ENCODE measurements at regions not wholly inside any gene's neighbourhood (a gene's known extent, or its start where the extent isn't known, plus 50 kb on each side); places are given as distances from the start of the nearest gene placed in this dataset.

DNA sequence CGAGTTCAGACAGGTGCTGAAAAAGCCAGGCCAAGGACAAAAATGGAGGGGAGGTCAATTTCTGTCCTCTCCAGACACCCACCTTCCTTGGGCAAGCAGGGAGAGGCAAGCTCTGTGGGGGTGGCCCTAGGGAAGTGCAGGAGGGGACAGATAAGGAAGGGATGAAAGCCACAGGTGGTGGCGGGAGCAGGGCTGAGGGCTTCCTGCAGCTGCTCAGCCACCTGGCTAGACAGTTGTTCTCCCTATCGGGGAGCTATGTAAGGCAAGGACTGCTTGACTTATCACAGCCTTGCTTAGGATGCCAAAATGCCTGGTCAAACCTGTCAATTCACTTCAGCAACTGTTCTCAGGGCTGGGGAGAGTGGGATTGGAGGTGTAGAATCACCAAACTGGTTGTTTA lies 266.1 kb downstream of the ZSWIM6 start:
- FAIRE-seq (no peak), DNase-seq (ENCODE audit: low read depth in 1 of 2, low spot score in 1 of 2) (no peak), ATAC-seq (no peak)
- ChIA-PET CTCF (interaction anchor here (1.0 to 1.8 kb wide), 4 partner anchors 10 to 129 kb away, joined by 3 to 4 read pairs (median 3); no protein-coding TSS in a partner anchor), POLR2A (no interaction called here)
- Histone ChIP-seq H3K9me3 (no peaks in the 10 kb centered on the region), H3K4me2 (no peak overlapping the region), H3K27ac (peak overlapping the region; percentile 81 to 85), H3K4me3 (no peak overlapping the region), H3K4me1 (peaks cover 52% of the 10 kb centered on the region)
- TF ChIP-seq RFX5 (IDR thresholded peaks at IDR 0.05) = no peak
- no peak for TF ChIP-seq CHD2 (IDR thresholded peaks at IDR 0.05; ENCODE audit: low read length, partially characterized antibody)
- TF ChIP-seq JUN (IDR thresholded peaks at IDR 0.05) = no peak
- no peak for TF ChIP-seq EHMT2 (IDR thresholded peaks at IDR 0.05; ENCODE audit: low read depth)
- TF ChIP-seq ZSCAN20 (CRISPR knock-in tag; IDR thresholded peaks at IDR 0.05) = no peak
- no peak for TF ChIP-seq RCOR1 (IDR thresholded peaks at IDR 0.05; ENCODE audit: low read depth, low read length)
- no peak for TF ChIP-seq TP53 (CRISPR knock-in tag; IDR thresholded peaks at IDR 0.05)
- TF ChIP-seq, protein P1, sequence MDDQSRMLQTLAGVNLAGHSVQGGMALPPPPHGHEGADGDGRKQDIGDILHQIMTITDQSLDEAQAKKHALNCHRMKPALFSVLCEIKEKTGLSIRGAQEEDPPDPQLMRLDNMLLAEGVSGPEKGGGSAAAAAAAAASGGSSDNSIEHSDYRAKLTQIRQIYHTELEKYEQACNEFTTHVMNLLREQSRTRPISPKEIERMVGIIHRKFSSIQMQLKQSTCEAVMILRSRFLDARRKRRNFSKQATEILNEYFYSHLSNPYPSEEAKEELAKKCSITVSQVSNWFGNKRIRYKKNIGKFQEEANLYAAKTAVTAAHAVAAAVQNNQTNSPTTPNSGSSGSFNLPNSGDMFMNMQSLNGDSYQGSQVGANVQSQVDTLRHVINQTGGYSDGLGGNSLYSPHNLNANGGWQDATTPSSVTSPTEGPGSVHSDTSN (IDR thresholded peaks at IDR 0.05) = no peak
- no peak for TF ChIP-seq FOXS1 (CRISPR knock-in tag; IDR thresholded peaks at IDR 0.05)
- TF ChIP-seq HOXB13 (CRISPR knock-in tag; IDR thresholded peaks at IDR 0.05; ENCODE audit: low read depth) = no peak
- TF ChIP-seq, protein P2, sequence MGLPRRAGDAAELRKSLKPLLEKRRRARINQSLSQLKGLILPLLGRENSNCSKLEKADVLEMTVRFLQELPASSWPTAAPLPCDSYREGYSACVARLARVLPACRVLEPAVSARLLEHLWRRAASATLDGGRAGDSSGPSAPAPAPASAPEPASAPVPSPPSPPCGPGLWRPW (IDR thresholded peaks at IDR 0.05) = no peak
- TF ChIP-seq HOXA7 (CRISPR knock-in tag; IDR thresholded peaks at IDR 0.05) = no peak
- WGBS (ENCODE audit: missing lambda C conversion rate) = 95% methylated on average over 3 of the region's 3 CpGs

DNA sequence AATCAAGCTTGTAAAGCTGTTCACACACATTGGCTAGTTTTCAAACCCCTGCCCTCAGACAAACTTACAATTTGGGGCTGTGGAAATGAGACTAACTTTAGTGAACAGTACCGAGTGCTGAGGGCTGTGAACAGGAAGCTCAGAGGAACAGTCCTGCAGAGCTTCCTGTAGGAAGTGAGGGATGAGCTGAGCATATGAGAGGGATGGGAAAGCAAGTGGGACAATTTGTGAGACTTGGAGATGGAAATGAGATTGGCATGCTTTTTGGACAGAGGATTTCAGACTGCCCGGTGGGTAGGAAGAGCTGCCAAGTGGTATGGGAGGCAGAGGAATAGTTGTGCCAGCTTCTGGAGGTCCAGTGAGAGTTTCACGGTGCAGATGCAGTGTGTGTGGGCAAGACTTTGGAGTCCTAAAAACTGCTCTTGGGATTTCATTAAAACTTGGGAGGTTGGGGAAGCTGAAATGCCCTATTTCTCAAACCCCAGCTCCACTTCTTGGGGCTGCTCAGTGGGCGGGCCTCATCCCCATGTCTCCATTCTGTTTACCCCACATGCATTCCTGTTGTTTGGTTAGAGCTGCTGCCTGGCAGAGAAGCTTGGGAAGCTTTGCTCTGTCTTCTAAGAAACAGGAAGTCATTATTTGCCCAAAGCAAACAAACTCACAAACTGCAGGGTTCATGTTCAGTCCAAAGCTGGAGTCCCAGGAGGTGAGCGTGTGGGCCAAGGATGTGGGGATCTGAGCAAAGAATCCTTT lies 267.5 kb downstream of the ZSWIM6 start:
- H3K27ac ChIP-seq = peak overlapping the region; percentile 81 to 85
- H3K9me3 ChIP-seq = no peaks in the 10 kb centered on the region
- H3K4me3 ChIP-seq = no peak overlapping the region
- FAIRE-seq = peak; percentile 95
- DNase-seq (ENCODE audit: low read depth in 1 of 2, low spot score in 1 of 2) = peak; percentile 70 to 98
- peak; percentile 80 to 94 for ATAC-seq
- ChIA-PET POLR2A (interaction anchor here (0.6 to 1.7 kb wide), 3 partner anchors 14 to 268 kb away, joined by 3 to 13 read pairs (median 3); partner anchors contain the start of gene ZSWIM6), CTCF (interaction anchor here (1.0 to 1.4 kb wide), 5 partner anchors 9 to 34 kb away, joined by 3 to 5 read pairs (median 3); no protein-coding TSS in a partner anchor)
- 12% methylated on average over 5 of the region's 5 CpGs for WGBS (ENCODE audit: missing lambda C conversion rate)
- H3K4me2 ChIP-seq = peak overlapping the region; percentile 64
- H3K4me1 ChIP-seq = peaks cover 66% of the 10 kb centered on the region
- TF ChIP-seq EP300 (IDR thresholded peaks at IDR 0.05) (peak; percentile 62 to 83; a peak in 4 of 5 replicates), TFCP2L1 (CRISPR knock-in tag; IDR thresholded peaks at IDR 0.05) (no peak), EHF (CRISPR knock-in tag; IDR thresholded peaks at IDR 0.05) (peak; percentile 3; the same call in 1 of the 2 replicates), JUNB (IDR thresholded peaks at IDR 0.05) (0 out of 2 replicates have a peak, but pooled peaks have one; percentile 36), HOXB13 (CRISPR knock-in tag; IDR thresholded peaks at IDR 0.05; ENCODE audit: low read depth) (0 out of 2 replicates have a peak, but pooled peaks have one; percentile 27), CEBPB (IDR thresholded peaks at IDR 0.05) (0 out of 4 replicates have a peak, but pooled peaks of 1 of the 2 experiments have one; percentile 53), BHLHE40 (IDR thresholded peaks at IDR 0.05; ENCODE audit: low read depth, low read length) (no peak), JUN (IDR thresholded peaks at IDR 0.05) (peak; percentile 75 to 79; a peak in 4 of 5 replicates), FOSL2 (IDR thresholded peaks at IDR 0.05) (no peak), FOSL2 (CRISPR knock-in tag; IDR thresholded peaks at IDR 0.05) (peak; percentile 37; the same call in 1 of the 2 replicates), RARB (CRISPR knock-in tag; IDR thresholded peaks at IDR 0.05) (peak; percentile 93), GATA3 (IDR thresholded peaks at IDR 0.05; ENCODE audit: borderline replicate concordance) (peak; percentile 90), SREBF2 (IDR thresholded peaks at IDR 0.05) (no peak), SMC3 (IDR thresholded peaks at IDR 0.05) (peak; percentile 25; the same call in 1 of the 3 replicates), RAD21 (conservative IDR thresholded peaks at IDR 0.05 in 1 of 2, IDR thresholded peaks at IDR 0.05 in 1 of 2) (peak; percentile 35 to 48; a peak in 4 of 5 replicates), EHMT2 (IDR thresholded peaks at IDR 0.05; ENCODE audit: low read depth) (no peak), MYC (IDR thresholded peaks at IDR 0.05; ENCODE audit: borderline replicate concordance, low read length) (no peak)
- TF ChIP-seq, protein P3, sequence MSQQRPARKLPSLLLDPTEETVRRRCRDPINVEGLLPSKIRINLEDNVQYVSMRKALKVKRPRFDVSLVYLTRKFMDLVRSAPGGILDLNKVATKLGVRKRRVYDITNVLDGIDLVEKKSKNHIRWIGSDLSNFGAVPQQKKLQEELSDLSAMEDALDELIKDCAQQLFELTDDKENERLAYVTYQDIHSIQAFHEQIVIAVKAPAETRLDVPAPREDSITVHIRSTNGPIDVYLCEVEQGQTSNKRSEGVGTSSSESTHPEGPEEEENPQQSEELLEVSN (IDR thresholded peaks at IDR 0.05; ENCODE audit: borderline replicate concordance, low read depth) = peak; percentile 22; the same call in 1 of the 2 replicates
- TF ChIP-seq, protein P4, sequence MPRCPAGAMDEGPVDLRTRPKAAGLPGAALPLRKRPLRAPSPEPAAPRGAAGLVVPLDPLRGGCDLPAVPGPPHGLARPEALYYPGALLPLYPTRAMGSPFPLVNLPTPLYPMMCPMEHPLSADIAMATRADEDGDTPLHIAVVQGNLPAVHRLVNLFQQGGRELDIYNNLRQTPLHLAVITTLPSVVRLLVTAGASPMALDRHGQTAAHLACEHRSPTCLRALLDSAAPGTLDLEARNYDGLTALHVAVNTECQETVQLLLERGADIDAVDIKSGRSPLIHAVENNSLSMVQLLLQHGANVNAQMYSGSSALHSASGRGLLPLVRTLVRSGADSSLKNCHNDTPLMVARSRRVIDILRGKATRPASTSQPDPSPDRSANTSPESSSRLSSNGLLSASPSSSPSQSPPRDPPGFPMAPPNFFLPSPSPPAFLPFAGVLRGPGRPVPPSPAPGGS (IDR thresholded peaks at IDR 0.05) = peak; percentile 83; the same call in 2 of the 3 replicates
- TF ChIP-seq, protein P5, sequence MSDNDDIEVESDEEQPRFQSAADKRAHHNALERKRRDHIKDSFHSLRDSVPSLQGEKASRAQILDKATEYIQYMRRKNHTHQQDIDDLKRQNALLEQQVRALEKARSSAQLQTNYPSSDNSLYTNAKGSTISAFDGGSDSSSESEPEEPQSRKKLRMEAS (IDR thresholded peaks at IDR 0.05) = peak; percentile 75
